Right lobe of liver (tissue), 4 donors: ENCODE measurements at regions not wholly inside any gene's neighbourhood (a gene's known extent, or its start where the extent isn't known, plus 50 kb on each side); places are given as distances from the start of the nearest gene placed in this dataset.

Source experiments
- POLR2A ChIP-seq: fragments of 450-650 bp; IDR thresholded peaks from one replicate; pipeline ENCODE4 v1.6.1; 2017; ENCODE audit warnings: antibody characterized with exemption, mild to moderate bottlenecking
- TF ChIP-seq, protein P1 (sequence below), 4 donors: fragments of 200-600 bp in 3 of 4; fragments of 450-650 bp in 1 of 4; IDR thresholded peaks; one replicate each; pipeline versions ENCODE4 v1.5.1 to v1.8.0; 2016 to 2022; ENCODE audit warnings: antibody characterized with exemption in 4 of 4, mild to moderate bottlenecking in 2 of 4
- donor health status: DM: no; HTN: no; CAD: no.
- donor health status: DM: no; HTN: no; CAD: no.
- donor health status: DM: no; HTN: yes; CAD: no.

DNA sequence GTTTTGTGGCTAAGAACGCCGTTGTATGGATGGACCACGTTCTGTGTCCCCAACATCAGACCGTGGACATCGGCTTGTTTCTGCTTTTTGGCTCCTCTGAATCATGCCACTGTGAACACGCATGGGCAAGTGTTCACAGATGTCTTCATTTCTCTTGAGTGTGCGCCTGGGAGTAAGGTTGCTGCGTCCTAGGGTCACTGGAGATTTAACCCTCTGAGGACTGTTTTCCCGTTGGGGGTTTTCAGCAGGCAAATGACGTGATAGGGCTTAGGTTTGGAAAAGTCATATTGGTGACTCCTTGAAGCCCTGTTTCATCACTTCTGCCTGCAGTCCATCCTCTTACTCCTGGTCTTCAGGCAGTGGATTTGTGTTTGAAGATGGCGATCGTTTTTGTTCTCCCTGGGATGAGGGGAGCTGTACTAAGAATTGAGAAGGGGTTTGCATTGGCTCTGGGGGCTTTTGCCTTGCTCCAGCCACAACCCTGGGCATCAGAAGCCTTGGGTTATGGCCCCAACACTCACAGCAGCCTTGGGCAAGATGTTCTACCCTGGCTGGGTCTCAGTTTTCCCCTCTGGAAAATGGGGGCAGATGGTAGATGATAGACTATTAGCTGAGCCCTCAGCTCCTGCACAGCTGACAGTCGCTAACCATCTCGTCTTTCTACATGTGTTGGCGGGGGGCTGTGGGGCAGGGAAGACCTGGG, 67.2 kb upstream of the CIBAR2 start:
- TF ChIP-seq, protein P1, sequence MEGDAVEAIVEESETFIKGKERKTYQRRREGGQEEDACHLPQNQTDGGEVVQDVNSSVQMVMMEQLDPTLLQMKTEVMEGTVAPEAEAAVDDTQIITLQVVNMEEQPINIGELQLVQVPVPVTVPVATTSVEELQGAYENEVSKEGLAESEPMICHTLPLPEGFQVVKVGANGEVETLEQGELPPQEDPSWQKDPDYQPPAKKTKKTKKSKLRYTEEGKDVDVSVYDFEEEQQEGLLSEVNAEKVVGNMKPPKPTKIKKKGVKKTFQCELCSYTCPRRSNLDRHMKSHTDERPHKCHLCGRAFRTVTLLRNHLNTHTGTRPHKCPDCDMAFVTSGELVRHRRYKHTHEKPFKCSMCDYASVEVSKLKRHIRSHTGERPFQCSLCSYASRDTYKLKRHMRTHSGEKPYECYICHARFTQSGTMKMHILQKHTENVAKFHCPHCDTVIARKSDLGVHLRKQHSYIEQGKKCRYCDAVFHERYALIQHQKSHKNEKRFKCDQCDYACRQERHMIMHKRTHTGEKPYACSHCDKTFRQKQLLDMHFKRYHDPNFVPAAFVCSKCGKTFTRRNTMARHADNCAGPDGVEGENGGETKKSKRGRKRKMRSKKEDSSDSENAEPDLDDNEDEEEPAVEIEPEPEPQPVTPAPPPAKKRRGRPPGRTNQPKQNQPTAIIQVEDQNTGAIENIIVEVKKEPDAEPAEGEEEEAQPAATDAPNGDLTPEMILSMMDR (IDR thresholded peaks at IDR 0.05) = no peak
- TF ChIP-seq POLR2A = no peak
